T-helper 9 cell (primary cell): ENCODE measurements at regions not wholly inside any gene's neighbourhood (a gene's known extent, or its start where the extent isn't known, plus 50 kb on each side); places are given as distances from the start of the nearest gene placed in this dataset.

ENCODE experiments used
- DNase-seq: peaks from one replicate; pipeline ENCODE4 v3.0.0-alpha.2; 2020

DNA sequence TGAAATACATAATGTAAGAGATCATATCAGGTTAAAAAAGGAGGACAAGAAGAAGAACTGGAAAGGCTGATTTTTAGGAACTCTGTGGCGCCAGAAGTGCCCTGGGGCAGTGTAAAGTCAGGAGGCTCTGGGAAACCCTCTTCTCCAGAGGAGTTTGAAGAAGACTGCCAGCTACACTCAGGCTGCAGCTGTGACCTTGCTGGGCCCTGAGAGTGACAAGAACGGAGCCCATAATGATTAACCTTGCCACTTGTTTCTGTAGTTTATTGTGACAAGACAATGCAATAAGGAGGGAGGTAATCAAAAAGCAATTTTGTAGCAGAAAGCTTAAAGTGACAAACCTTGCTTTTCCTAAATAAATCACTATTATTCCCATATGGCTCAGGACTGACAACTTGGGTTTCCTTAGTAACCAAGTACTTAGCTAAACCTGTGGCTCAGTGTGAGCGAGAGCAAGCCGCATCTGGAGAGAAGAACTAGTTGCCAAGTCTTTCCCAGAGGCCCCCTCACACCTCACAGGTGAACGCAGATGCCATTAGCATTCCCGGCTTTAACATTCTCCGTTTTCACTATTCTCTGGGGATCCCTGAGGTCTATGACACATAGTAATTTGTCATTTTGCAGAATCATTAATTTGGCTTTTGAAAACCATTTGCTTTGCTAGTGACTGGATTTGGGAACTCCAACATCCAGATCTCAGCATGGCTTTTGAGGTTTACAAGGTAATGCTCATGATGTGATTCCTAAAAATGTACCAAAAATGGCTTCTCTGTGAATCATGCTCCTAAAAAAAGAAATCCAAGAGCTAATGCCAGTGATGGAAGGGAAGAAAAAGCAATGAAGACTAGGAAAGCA, 115.9 kb downstream of the OMA1 start:
- DNase-seq = no peak

DNA sequence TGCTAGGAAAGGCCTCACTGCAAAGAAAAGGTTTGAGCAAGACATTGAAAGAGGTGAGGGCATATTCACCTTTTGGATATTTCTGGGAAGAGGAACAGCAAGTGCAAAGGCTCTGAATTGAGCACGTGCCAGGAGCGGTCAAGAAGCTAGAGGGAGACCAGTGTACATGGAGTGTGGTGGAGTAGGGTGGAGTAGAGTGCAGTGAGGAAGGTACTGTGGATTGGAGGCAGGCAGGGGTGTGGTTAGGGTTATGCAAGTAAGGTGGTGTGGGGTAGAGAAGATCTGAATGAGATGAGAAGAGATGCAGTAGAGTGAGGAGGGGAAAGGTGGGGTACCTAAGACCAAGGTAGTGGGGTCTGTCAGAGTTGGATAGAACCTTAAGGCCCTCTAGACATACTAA, 119.6 kb downstream of the OMA1 start:
- DNase-seq = no peak

DNA sequence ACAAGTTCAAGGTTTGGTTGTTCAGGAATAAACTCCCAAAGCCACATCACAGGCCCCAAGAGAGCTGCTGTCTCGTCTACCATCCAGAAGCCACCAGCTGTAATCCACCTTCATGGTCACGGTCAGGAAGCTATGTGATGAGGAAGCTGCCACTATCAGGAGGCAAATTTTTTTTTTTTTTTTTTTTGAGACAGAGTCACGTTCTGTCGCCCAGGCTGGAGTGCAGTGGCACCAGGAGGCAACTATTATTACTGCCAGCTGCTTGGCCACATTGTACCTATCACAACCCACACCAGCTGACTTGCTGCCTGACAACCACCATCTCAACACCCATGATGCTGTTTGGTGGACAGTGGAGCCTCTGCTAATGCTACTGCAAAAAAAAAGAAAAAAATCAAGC, 124.1 kb downstream of the OMA1 start:
- DNase-seq = no peak

DNA sequence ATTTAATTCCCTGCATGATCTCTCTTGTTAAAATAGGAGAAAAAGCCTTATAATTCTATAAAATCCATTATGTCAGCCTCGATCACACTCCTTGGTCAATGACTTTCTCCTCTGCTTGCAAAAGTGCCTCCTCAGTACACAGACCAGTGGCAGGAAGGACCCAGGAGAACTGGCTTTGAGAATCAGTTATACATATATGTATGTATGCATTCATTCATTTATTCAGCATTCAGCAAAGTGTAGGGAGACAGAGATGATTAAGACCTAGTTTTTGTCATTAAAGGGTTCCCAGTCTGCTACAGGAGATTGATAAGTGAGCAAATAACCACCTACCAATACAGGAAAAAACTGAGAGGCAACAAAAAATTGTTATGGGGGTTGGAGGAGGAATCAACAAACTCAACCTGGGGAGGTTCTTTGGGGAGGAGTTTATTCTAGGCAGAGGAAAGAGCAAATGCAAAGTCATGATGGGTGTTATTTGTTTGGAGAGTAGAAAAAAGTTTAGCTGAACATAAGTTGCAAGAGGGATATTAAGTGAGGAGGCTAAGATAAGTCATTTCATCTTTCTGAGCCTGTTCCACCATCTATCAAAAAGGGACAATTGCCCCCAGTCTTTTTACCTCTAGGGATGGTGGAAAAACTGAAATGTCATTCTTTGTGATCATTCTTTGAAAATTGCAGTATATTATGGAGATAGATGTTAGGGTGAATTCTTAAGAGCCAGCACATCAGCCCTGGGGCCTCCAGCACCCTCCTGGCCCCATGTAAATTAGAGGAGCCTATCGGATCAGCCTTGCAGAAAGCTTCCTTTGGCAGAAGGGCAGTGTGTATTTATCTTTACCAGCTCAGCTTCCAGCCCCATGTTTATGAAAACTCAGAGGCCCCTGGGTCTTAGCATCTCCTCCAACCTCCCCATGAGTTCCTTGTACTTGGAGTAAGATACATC, 128.0 kb downstream of the OMA1 start:
- no peak for DNase-seq

DNA sequence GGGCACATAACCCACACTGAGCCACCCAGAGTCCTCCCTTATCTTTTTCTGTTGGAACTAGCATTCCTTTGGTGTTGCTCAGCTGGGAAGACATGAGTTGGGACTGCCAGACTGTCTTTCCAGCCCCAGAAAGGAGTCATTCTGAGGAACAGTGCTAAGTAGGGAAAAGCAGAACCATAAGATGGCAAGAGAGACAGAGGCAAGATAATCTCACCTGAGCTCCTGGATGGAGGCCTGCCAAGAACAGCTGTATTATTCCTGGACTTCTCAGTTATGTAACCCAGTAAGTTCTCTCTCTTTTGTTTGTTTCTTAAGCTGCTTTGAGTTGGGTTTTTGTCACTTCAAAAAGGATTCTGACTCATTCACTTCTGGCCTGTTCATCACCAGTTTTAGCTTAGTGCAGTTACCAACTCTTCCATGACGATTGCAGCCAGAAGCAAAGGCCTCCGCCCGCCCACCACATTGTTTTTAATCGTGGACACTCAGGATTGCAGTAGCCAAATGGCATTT, 134.4 kb downstream of the OMA1 start:
- no peak for DNase-seq

DNA sequence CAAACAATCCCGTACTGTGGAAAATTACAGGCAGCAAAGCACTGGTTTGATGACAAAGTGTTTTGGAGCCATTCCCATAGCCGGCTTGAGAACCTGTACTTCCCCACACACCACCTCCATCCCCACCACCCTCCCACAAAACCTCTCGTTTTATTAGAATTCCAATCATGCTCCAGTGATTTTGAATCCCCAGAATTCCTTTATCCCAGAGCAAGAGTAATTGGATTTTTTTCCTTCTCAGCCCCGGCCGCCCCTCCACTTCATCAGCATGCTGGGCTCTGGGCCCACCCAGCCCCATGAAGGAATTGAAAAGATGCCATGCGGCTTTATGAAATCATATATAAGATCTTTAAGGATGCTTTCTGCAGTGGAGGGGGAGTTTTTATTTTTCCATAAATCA, 136.6 kb downstream of the OMA1 start:
- DNase-seq = no peak

DNA sequence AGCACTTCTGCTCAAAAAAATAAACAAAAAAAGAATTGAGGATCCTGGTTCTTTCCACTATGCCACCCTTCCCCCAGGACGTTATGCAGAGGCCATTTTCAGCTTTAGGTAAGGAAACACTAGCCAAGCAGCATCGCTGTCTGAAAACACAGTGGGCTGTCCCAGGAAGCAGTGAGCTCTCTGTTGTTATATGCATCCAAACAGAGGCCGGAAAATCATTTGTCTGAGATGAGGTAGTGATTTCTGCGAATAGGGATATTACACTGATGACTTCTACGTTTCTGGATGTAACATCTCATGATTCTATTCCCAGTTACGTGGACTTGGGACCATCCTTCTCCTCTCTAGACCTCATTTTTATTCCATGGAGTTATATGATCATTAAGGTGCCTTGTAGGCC, 137.2 kb downstream of the OMA1 start:
- no peak for DNase-seq

DNA sequence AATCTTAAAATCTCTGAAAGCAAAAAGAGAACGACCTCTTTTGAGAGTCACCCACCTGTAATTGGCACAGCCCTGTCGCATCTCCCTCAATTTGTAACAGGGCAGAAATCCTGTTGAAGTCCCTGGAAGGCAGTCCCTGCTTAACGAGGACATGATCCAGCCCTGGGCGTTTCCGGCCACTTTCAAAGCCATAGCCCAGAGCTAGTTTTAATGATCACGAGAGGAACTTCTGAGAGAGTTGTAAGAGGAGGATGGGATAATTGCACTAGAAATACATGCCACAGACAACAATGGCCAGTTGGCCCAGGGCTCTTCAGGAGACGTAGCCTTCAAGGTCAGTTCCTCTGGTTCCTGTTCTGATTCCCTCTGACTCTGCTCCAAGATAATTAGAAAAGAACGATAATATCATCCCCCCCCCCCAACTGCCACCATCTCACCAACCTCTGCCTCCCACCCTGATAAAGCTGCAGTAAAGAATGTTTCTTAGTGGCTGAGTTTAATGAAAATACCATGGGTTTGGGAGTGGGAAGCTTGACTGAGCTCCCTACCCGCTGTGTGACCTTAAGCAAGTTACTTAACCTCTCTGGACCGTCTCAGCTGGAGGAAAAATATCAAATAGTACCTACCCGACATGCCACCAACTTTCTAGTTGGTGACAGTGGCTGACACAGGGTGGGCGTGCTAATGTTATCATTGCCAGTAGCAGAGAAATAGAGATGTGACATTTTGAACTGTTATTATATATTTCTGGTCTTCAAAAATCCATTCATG, 140.0 kb downstream of the OMA1 start:
- DNase-seq = no peak

DNA sequence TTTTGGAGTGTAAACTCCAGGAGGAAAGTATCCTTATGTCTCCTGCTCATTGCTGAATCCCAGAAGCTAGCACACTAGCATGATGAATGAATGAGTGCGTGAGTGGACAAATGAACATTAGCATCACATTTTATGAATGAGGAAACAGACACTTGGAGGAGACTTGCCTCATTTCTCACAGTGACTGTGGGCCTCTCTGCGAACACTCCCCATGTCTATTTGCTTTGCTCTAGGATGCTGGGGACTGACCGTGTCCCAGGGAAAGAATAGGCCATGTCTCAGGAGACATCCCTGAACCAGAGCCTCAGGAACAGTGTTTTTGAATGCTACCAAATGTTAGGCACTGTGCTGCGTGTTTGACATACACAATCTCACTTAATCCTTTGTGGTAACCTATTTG, 140.9 kb downstream of the OMA1 start:
- DNase-seq = no peak

DNA sequence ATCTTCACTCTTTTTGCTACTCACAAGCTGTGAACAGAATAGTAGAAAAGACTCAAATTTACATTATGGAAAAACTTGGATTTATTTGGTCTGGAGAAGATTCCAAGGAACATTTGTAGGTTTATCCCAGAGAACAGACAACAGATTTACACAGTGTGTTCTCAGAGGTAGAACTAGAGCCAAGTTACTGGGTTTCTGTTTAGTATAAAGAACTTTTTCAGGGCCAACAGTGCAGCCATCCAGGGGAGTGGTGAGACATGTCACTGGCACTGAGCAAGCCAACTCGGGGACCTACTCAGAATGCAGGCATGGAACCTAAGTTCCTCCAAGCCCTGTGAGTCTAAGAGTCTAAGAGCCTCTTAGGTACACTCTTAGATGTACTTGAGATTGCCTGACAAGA, 142.6 kb downstream of the OMA1 start:
- no peak for DNase-seq

DNA sequence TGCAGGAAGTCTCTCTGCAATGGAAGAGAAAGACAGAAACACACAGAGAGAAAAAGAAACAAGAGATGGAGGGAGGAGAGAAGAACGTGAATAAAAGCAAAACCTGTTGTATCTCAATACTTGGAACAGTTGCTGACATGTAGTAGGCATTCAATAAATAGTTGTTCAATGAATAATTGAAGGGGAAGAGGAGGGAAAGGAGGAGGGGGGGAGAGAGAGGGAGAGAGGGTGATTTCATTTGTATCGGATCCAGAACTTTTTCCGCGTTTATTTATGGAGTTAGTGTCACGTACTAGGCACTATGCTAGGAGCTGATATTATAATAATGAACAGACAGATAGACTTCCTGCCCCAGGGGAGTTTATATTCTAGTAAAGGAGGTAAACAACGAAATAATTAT, 144.1 kb downstream of the OMA1 start:
- no peak for DNase-seq

DNA sequence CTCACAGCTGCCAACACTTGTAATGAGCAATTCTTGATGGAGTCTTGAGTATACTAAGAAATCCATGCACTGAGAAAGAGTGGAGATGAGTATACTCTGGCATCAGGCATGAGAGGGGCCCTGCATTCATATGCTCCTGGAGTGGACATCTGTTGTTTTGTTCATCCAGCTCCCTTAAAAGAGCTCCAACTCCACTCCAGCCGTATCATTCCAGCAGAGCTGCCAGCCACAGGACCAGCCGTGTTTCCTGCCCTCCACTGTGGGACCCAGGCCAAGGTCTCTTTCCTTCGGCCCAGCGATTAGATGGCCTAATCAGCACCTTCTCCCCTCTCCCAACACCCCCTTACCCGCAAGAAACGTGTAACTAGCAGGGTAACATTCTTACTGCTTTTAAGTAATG, 144.5 kb downstream of the OMA1 start:
- no peak for DNase-seq

DNA sequence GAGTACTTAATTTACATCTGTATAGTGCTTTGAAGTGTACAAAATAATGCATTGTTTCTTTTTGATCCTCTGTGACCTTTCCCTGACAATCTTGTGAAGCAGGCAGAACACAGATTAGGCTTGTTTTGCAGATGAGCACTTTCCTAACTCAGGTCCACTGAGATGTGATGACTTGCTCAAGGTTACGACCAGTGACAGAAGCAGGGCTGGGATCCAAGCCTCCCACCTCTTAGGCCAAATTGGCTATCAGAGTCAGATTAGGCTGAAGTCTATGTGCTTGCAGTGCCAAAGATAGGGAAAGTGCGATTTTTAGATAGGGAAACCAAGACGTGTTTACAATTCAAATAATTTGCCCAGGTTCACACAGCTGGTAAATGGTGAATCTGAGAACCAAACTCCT, 147.3 kb downstream of the OMA1 start:
- DNase-seq = no peak

DNA sequence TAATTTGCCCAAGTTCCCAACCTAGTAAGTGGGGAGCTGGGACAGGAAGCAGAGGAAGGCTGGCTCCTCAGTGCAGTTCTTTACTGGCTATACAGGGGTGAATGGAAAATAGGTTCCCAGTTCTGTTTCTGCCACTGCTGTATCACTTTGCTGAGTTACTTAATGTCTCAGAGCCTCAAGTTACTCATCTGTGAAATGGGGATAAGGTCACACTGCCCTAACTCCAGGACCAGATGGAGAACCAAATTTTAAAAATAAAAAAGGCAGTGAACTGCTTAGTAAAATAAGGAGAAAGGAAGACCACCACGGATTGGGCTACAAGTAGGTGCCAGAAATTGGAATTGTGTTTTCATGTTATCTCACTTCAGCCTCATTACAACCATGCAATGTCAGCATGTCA, 147.8 kb downstream of the OMA1 start:
- DNase-seq = no peak

DNA sequence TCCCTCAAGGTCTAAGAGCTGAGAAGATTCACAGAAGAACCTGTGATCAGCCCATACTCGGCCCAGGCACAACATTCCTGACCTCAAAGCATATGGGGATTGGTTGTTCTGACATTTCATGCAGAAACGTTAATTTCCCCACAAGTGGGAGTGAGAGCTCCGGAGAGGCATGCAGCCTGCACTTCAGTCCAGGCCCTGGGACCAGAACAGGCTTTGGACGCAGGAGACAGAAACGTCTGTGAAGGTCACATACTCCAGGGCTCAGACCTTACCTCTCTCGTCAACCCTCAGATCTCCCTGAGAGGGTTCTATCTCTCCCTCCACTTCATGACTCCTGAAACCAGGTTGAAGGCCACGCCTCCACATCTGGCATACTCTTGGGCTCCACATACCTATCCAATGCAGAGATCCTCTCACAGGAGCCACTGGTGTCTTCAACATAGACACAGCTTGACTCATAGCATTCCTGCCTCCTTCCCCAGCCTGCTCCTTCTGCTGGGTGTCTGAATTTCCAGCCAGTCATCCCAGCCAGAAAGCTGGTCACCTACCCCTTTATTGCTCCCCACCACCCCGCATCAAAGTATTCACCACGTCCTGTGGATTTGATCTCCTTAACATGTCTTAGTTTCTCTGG, 149.2 kb downstream of the OMA1 start:
- no peak for DNase-seq

DNA sequence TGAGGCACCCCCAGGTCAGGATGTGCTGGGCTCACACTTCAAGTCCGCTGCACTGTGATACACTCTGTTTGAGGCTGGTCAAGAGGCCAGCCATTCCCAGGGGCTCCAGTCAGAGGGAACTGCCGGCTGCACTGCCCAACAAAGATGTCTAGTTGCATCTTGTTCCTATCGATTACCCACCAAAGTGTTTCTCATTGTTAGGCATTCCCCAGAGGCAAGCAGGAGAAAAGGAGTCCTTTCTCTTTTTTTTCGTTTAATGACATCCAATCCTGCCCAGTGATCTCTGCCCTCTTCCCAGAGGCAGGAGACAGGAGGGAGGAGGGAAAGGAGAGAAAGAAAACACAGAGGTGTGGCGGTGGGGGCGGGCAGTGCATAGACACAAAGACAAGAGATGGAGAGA, 150.4 kb downstream of the OMA1 start:
- no peak for DNase-seq

DNA sequence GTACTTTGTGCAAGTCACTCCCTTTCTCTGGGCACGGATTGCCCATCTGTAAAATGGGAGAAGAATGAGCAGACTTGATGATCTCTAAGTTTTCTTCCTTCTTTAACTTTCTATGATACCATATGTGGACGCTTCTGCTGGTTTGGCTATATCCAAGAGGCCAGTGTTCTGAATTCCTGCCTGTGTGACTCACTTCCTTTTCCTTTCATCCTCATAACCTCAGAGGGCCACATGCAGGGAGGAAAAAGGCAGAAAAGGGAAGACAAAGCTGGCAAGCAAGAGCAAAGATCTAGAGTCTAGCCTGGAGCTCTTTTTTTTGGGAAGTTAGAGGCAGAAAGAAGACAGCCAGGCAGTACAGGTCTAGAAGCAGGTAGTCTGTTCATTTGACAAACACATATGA, 151.2 kb downstream of the OMA1 start:
- no peak for DNase-seq

DNA sequence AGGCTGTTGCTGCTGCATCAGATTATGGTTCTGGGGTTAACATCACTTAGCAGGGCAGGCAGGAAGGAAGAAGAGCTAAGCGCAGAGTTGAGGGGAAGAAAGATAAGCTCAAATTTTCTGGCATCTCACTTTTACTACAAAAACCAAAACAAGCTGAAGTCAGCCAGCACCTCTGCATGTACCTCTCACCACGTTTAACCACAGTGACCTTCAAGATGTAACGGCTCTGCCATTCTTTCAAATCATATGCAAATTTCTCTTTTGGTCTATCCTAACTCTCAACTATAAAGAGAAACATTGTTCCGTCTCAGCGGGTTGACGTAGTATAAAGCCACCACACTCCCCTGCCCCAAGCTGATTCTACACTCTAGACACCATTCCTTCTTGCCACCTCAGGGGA, 154.4 kb downstream of the OMA1 start:
- DNase-seq = no peak

DNA sequence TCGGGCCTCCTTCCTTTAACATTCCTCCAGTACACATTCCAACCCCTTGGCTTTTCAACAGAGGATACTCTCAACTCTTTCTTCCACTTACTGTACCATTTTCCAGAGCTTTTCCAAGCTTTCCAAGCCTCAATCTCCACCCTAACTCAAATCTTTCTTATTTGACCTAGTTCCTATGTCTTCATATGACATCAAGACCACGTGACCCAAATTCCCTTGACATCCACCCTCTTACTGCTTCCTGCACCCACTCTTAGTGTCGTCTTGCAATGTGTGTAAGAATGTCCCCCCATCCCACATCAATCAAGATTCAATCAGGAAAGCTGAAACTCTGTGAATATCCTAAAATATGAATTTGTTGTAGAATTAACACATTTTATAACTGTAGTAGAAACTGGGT, 155.0 kb downstream of the OMA1 start:
- no peak for DNase-seq

DNA sequence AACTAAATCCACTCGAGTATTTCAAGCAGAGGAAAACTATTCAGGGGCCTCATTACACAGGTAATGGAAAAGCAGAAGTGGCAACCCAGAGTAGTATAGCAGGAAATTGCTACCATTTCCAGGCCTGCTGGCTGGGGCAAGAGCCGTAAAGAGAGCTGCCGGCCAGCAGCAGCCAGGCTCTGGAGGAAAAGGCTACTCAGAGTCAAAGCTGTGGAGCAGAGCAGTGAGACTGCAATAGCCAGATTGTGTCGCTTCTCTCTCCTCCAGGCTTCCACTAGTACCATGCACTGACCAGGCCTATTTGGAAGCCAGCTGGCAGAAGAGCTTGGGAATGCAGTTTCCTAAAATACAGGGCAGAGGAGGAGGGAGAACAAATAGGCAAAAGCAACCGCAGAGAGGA, 155.5 kb downstream of the OMA1 start:
- no peak for DNase-seq

DNA sequence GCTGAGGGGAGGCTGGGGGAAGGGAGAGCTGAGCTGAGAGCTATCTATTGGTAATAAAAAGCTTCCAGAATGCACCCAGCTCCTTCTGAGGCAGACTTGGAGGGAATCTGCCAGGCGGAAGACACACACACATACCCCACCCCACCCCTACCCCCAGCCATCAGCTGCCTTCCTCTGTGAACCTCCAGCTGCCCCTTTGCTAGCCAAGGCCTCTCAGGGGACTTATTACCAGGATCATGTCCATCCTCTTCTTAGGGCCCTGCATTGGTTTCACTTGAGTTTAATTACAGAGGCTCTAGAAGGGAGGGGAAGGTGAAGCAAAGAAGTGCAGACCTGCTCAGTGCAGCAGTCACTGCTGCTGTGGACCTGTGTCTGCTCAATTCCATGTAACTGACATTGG, 156.4 kb downstream of the OMA1 start:
- no peak for DNase-seq

DNA sequence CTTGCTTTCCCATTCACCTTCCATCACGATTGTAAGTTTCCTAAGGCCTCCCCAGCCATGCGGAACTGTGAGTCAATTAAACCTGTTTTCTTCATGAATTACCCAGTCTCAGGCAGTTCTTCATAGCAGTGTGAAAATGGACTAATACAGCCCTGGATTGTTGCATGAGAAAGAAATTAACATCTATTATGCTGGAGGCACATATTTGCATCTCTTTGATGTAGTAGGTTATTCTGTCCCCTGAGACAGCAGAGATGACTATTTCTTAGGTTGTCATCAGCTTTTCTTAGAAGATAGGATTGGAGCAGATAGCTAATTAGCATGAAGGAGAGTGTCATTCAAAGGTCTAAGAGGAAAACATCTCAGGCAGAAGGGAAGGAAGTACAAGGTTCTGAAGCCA, 166.2 kb downstream of the OMA1 start:
- no peak for DNase-seq

DNA sequence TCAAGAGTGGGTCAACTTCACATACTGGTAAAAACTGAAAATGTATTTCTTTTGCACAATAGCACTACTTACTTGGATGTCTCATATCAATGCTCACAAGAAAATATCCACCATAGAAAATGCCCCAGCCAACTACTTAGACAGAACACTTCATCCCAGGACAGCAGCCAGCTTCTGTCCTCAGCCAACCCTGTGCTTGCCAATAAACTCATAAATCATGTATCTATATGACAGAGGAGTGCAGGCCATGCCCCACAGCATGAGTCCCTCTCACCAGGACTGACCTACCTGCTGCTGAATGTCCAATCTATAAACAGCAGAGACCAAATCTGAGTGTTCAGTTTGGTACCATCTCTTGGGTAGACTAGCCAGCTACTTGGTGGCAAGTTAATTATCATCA, 179.3 kb downstream of the OMA1 start:
- DNase-seq = no peak
